ENCODE measurements at regions not wholly inside any gene's neighbourhood (a gene's known extent, or its start where the extent isn't known, plus 50 kb on each side); places are given as distances from the start of the nearest gene placed in this dataset.

DNA sequence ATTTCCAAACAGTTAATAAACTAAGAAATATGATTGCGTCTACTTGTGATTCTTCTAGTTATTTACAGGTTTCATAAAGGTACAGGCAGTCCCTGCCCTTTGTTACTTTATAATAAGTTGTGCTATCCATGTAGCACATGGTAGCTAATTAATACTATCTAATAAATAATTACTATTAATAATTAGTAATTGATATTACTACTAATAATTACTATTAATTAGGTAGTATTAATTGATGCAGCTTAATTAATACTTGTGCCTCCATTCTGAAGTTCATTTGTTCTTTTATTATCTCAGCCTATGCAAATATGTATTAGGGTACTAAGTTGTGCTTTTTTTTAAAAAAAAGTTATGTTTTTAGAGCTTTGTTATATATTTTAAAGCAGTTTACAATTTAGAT, 92.3 kb upstream of the TRHDE start:
- no peak for TF ChIP-seq ZNF232 (CRISPR knock-in tag; IDR thresholded peaks at IDR 0.05)
- TF ChIP-seq TCF7 (CRISPR knock-in tag; IDR thresholded peaks at IDR 0.05; ENCODE audit: low read depth) = no peak
- TF ChIP-seq, protein P1, sequence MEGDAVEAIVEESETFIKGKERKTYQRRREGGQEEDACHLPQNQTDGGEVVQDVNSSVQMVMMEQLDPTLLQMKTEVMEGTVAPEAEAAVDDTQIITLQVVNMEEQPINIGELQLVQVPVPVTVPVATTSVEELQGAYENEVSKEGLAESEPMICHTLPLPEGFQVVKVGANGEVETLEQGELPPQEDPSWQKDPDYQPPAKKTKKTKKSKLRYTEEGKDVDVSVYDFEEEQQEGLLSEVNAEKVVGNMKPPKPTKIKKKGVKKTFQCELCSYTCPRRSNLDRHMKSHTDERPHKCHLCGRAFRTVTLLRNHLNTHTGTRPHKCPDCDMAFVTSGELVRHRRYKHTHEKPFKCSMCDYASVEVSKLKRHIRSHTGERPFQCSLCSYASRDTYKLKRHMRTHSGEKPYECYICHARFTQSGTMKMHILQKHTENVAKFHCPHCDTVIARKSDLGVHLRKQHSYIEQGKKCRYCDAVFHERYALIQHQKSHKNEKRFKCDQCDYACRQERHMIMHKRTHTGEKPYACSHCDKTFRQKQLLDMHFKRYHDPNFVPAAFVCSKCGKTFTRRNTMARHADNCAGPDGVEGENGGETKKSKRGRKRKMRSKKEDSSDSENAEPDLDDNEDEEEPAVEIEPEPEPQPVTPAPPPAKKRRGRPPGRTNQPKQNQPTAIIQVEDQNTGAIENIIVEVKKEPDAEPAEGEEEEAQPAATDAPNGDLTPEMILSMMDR (IDR thresholded peaks at IDR 0.05) = no peak
- no peak for TF ChIP-seq PRRX2 (CRISPR knock-in tag; IDR thresholded peaks at IDR 0.05)
- TF ChIP-seq ZBTB21 (CRISPR knock-in tag; IDR thresholded peaks at IDR 0.05; ENCODE audit: borderline replicate concordance) = no peak
- no peak for TF ChIP-seq GTF2I (CRISPR knock-in tag; conservative IDR thresholded peaks at IDR 0.05)
- TF ChIP-seq CREB1 (CRISPR knock-in tag; IDR thresholded peaks at IDR 0.05) = no peak
- TF ChIP-seq ATF1 (CRISPR knock-in tag; IDR thresholded peaks at IDR 0.05) = no peak

Data from WTC11 (cell line).